Body of pancreas (tissue), 4 donors: ENCODE measurements at regions not wholly inside any gene's neighbourhood (a gene's known extent, or its start where the extent isn't known, plus 50 kb on each side); places are given as distances from the start of the nearest gene placed in this dataset.

ENCODE experiments used
- POLR2A ChIP-seq, 3 donors: fragments of 450-650 bp; IDR thresholded peaks; one replicate each; pipeline ENCODE4 v1.6.1; 2016; ENCODE audit warnings: antibody characterized with exemption in 3 of 3, mild to moderate bottlenecking in 2 of 3
- TF ChIP-seq, protein P1 (sequence below), 7 experiments: fragments of 450-650 bp in 4 of 7; fragments of 200-600 bp in 3 of 7; sonication (generic) in 3 of 7; IDR thresholded peaks; one replicate each; pipeline ENCODE4 v1.5.1; 2016 to 2019; ENCODE audit warnings: antibody characterized with exemption in 7 of 7

DNA sequence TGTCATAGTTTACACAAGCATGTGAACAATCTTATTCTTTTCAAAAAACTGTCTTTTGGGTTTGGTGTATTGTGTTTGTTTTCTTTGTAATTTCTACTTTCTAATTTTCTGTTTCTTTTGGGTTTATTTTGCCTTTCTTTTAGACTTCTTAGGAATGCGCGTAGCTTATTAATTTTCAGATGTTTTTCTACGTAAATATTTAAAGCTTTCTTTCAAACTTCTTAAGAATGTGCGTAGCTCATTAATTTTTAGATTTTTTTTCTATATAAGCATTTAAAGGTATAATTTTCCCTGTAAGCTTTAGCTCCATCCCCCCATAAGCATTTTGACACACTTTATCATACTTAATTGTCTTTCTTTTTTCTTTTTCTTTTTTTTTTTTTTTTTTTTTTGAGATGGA, 55.2 kb downstream of the RAD54L2 start:
- TF ChIP-seq, protein P1, sequence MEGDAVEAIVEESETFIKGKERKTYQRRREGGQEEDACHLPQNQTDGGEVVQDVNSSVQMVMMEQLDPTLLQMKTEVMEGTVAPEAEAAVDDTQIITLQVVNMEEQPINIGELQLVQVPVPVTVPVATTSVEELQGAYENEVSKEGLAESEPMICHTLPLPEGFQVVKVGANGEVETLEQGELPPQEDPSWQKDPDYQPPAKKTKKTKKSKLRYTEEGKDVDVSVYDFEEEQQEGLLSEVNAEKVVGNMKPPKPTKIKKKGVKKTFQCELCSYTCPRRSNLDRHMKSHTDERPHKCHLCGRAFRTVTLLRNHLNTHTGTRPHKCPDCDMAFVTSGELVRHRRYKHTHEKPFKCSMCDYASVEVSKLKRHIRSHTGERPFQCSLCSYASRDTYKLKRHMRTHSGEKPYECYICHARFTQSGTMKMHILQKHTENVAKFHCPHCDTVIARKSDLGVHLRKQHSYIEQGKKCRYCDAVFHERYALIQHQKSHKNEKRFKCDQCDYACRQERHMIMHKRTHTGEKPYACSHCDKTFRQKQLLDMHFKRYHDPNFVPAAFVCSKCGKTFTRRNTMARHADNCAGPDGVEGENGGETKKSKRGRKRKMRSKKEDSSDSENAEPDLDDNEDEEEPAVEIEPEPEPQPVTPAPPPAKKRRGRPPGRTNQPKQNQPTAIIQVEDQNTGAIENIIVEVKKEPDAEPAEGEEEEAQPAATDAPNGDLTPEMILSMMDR (IDR thresholded peaks at IDR 0.05): no peak
- TF ChIP-seq POLR2A (IDR thresholded peaks at IDR 0.05): no peak
